ENCODE measurements at regions not wholly inside any gene's neighbourhood (a gene's known extent, or its start where the extent isn't known, plus 50 kb on each side); places are given as distances from the start of the nearest gene placed in this dataset.

- Histone ChIP-seq H3K9ac (ENCODE audit: extremely low read depth, low read length, poor library complexity, severe bottlenecking) (no peak overlapping the region), H3K9me3 (ENCODE audit: control insufficient read depth, low read length) (no peaks in the 10 kb centered on the region), H3K4me3 (ENCODE audit: low read length) (no peak overlapping the region), H3K27ac (ENCODE audit: low read depth, low read length) (no peak overlapping the region), H3K4me1 (ENCODE audit: control insufficient read depth, insufficient read depth, low read length) (no peaks in the 10 kb centered on the region), H3K36me3 (ENCODE audit: control insufficient read depth, insufficient read depth, low read length) (no peaks in the 10 kb centered on the region), H3K27me3 (ENCODE audit: control insufficient read depth, insufficient read depth, low read length, poor library complexity, severe bottlenecking) (no peaks in the 10 kb centered on the region)
- no peak for TF ChIP-seq CTCF (conservative IDR thresholded peaks at IDR 0.05)
- no peak overlapping the region for H3K4me3 Mint-ChIP-seq
- peaks cover 4% of the 10 kb centered on the region for H3K4me1 Mint-ChIP-seq
- DNase-seq = no peak
- H3K9me3 Mint-ChIP-seq = no peaks in the 10 kb centered on the region
- WGBS, 2 experiments (ENCODE audit: insufficient coverage in 1 of 2, insufficient read length in 1 of 2) = 84% methylated on average over 1 of the region's 1 CpG; no CpG with 5 or more reads in 1 of the 2 experiments
- H3K27me3 Mint-ChIP-seq (ENCODE audit: insufficient read depth) = no peaks in the 10 kb centered on the region
- no peaks in the 10 kb centered on the region for H3K36me3 Mint-ChIP-seq (ENCODE audit: low read depth)
- no peak overlapping the region for H3K27ac Mint-ChIP-seq
Measured at GRCh38 chr5:96140084-96140483, 178.4 kb upstream of the ELL2 start.

GRCh38 chr5:96134886-96135285, 173.2 kb upstream of the ELL2 start:
- Histone ChIP-seq H3K4me3 (ENCODE audit: low read length) (no peak overlapping the region), H3K9me3 (ENCODE audit: control insufficient read depth, low read length) (no peaks in the 10 kb centered on the region), H3K36me3 (ENCODE audit: control insufficient read depth, insufficient read depth, low read length) (no peaks in the 10 kb centered on the region), H3K9ac (ENCODE audit: extremely low read depth, low read length, poor library complexity, severe bottlenecking) (no peak overlapping the region), H3K27me3 (ENCODE audit: control insufficient read depth, insufficient read depth, low read length, poor library complexity, severe bottlenecking) (no peaks in the 10 kb centered on the region), H3K27ac (ENCODE audit: low read depth, low read length) (no peak overlapping the region), H3K4me1 (ENCODE audit: control insufficient read depth, insufficient read depth, low read length) (no peaks in the 10 kb centered on the region)
- Mint-ChIP-seq H3K4me3 (no peak overlapping the region), H3K4me1 (peaks cover 3% of the 10 kb centered on the region), H3K27me3 (ENCODE audit: insufficient read depth) (no peaks in the 10 kb centered on the region), H3K27ac (no peak overlapping the region), H3K36me3 (ENCODE audit: low read depth) (no peaks in the 10 kb centered on the region), H3K9me3 (no peaks in the 10 kb centered on the region)
- DNase-seq = no peak
- no peak for TF ChIP-seq CTCF (conservative IDR thresholded peaks at IDR 0.05)
- 86 to 98% methylated on average over 1 to 2 of the region's 3 CpGs for WGBS, 2 experiments (ENCODE audit: insufficient coverage in 1 of 2, insufficient read length in 1 of 2)

- H3K36me3 Mint-ChIP-seq (ENCODE audit: low read depth) = no peaks in the 10 kb centered on the region
- H3K27me3 Mint-ChIP-seq (ENCODE audit: insufficient read depth) = no peaks in the 10 kb centered on the region
- no peaks in the 10 kb centered on the region for H3K36me3 ChIP-seq (ENCODE audit: control insufficient read depth, insufficient read depth, low read length)
- no peak overlapping the region for H3K4me3 Mint-ChIP-seq
- H3K27me3 ChIP-seq (ENCODE audit: control insufficient read depth, insufficient read depth, low read length, poor library complexity, severe bottlenecking) = no peaks in the 10 kb centered on the region
- 92 to 94% methylated on average over 6 of the region's 6 CpGs for WGBS, 2 experiments (ENCODE audit: insufficient coverage in 1 of 2, insufficient read length in 1 of 2)
- H3K9ac ChIP-seq (ENCODE audit: extremely low read depth, low read length, poor library complexity, severe bottlenecking) = no peak overlapping the region
- no peak overlapping the region for H3K27ac Mint-ChIP-seq
- no peaks in the 10 kb centered on the region for H3K9me3 Mint-ChIP-seq
- no peak for DNase-seq
- H3K9me3 ChIP-seq (ENCODE audit: control insufficient read depth, low read length) = no peaks in the 10 kb centered on the region
- H3K4me1 ChIP-seq (ENCODE audit: control insufficient read depth, insufficient read depth, low read length) = peaks cover 2% of the 10 kb centered on the region
- no peak for TF ChIP-seq CTCF (conservative IDR thresholded peaks at IDR 0.05)
- H3K4me1 Mint-ChIP-seq = peaks cover 10% of the 10 kb centered on the region
- H3K4me3 ChIP-seq (ENCODE audit: low read length) = no peak overlapping the region
- H3K27ac ChIP-seq (ENCODE audit: low read depth, low read length) = no peak overlapping the region
Measured at GRCh38 chr5:96133341-96134079, 171.9 kb upstream of the ELL2 start.
